ENCODE measurements at regions not wholly inside any gene's neighbourhood (a gene's known extent, or its start where the extent isn't known, plus 50 kb on each side); places are given as distances from the start of the nearest gene placed in this dataset.

GRCh38 chr12:34300376-34301250, 278.3 kb downstream of the ALG10 start:
- no peak for TF ChIP-seq CTCF (IDR thresholded peaks at IDR 0.05)
- no peak for TF ChIP-seq EZH2 (IDR thresholded peaks at IDR 0.05)
- no peak for TF ChIP-seq EZH2phosphoT487 (IDR thresholded peaks at IDR 0.05)
